IMR-90 (cell line): ENCODE measurements at regions not wholly inside any gene's neighbourhood (a gene's known extent, or its start where the extent isn't known, plus 50 kb on each side); places are given as distances from the start of the nearest gene placed in this dataset.

Experiments
- ATAC-seq: fragments of 200-7000 bp; cut with Tn5 transposase; 2 replicates; pipeline ENCODE4 v1.9.1; 2020; ENCODE audit warnings: low read depth, mild to moderate bottlenecking, moderate library complexity
- BruUV-seq: library from RNA; stranded (reverse); fragments of 400-500 nt; replicated peaks from 2 replicates; lab custom pipeline; 2021; lab: Mats Ljungman, UMichigan
- CTCF ChIA-PET: fragments of 300-600 bp; formaldehyde crosslinking; extraction: SDS; loops from one replicate; lab custom pipeline; 2021; ENCODE audit warnings: antibody characterized with exemption; lab: Yijun Ruan, JAX
- POLR2A ChIA-PET: fragments of 300-600 bp; sonication (Branson Sonifier 250); formaldehyde crosslinking; loops from one replicate; lab custom pipeline; 2022; ENCODE audit warnings: antibody characterized with exemption; ENCODE audit not compliant: unreplicated experiment; lab: Charles Lee
- DNase-seq: peaks from one replicate; pipeline ENCODE4 v3.0.0; 2013
- H2AFZ ChIP-seq: replicated peaks from 2 replicates; pipeline ENCODE3; 2013; ENCODE audit warnings: low read length, mild to moderate bottlenecking; ENCODE audit not compliant: poor library complexity
- H2AK5ac ChIP-seq: 2 replicates; pipeline ENCODE4 v1.6.1; 2013; ENCODE audit warnings: low read depth, low read length, inconsistent platforms
- H2AK9ac ChIP-seq: replicated peaks from 2 replicates; pipeline ENCODE3; 2013; ENCODE audit warnings: mild to moderate bottlenecking, low read depth, low read length, moderate library complexity; ENCODE audit not compliant: poor library complexity
- H2BK120ac ChIP-seq: 2 replicates; pipeline ENCODE4 v1.6.1; 2013; ENCODE audit warnings: low read depth, low read length, inconsistent platforms
- H2BK15ac ChIP-seq: 3 replicates; pipeline ENCODE4 v1.6.1; 2013; ENCODE audit warnings: low read depth, low read length, inconsistent platforms
- H2BK20ac ChIP-seq: 2 replicates; pipeline ENCODE4 v1.6.1; 2013; ENCODE audit warnings: low read depth, mild to moderate bottlenecking, inconsistent platforms, low read length, moderate library complexity
- H2BK5ac ChIP-seq: 2 replicates; pipeline ENCODE4 v1.6.1; 2013; ENCODE audit warnings: mild to moderate bottlenecking, low read depth, low read length, inconsistent platforms; ENCODE audit not compliant: poor library complexity, severe bottlenecking
- H3K14ac ChIP-seq: replicated peaks from 2 replicates; pipeline ENCODE4 v1.6.1; 2013; ENCODE audit warnings: low read depth, low read length, inconsistent platforms
- H3K18ac ChIP-seq: 2 replicates; pipeline ENCODE4 v1.6.1; 2013; ENCODE audit warnings: low read depth, low read length, control low read depth
- H3K23ac ChIP-seq: 2 replicates; pipeline ENCODE4 v1.6.1; 2013; ENCODE audit warnings: low read depth, low read length, inconsistent platforms
- H3K27ac ChIP-seq: 2 replicates; pipeline ENCODE4 v1.5.1; 2013; ENCODE audit warnings: mild to moderate bottlenecking, control low read depth, low read length; ENCODE audit not compliant: insufficient read depth
- H3K27me3 ChIP-seq: 2 replicates; pipeline ENCODE4 v1.6.1; 2013; ENCODE audit warnings: low read length; ENCODE audit not compliant: control insufficient read depth, insufficient read depth
- H3K36me3 ChIP-seq: 2 replicates; pipeline ENCODE4 v1.6.1; 2013; ENCODE audit warnings: low read length, mixed read lengths; ENCODE audit not compliant: control insufficient read depth, insufficient read depth
- H3K4ac ChIP-seq: 2 replicates; pipeline ENCODE4 v1.6.1; 2013; ENCODE audit warnings: low read depth, low read length, inconsistent platforms
- H3K4me1 ChIP-seq: 2 replicates; pipeline ENCODE4 v1.6.1; 2013; ENCODE audit warnings: low read length, mixed read lengths; ENCODE audit not compliant: control insufficient read depth, insufficient read depth
- H3K4me2 ChIP-seq: 2 replicates; pipeline ENCODE4 v1.6.1; 2013; ENCODE audit warnings: low read depth, mild to moderate bottlenecking, control low read depth, low read length, moderate library complexity
- H3K4me3 ChIP-seq: 2 replicates; pipeline ENCODE4 v1.5.1; 2013; ENCODE audit warnings: low read depth, mild to moderate bottlenecking, control low read depth, low read length, moderate library complexity; ENCODE audit not compliant: insufficient read depth
- H3K56ac ChIP-seq: 2 replicates; pipeline ENCODE4 v1.6.1; 2013; ENCODE audit warnings: low read length, inconsistent platforms; ENCODE audit not compliant: insufficient read depth; ENCODE audit errors: extremely low read depth
- H3K79me1 ChIP-seq, 2 experiments: 2 replicates each; pipeline ENCODE4 v1.6.1; 2013; ENCODE audit warnings: low read length in 2 of 2, inconsistent platforms in 1 of 2, low read depth in 1 of 2
- H3K9ac ChIP-seq: 2 replicates; pipeline ENCODE4 v1.6.1; 2013; ENCODE audit warnings: low read depth, low read length, control low read depth
- H3K9me1 ChIP-seq: 2 replicates; pipeline ENCODE4 v1.6.1; 2013; ENCODE audit warnings: low read length, inconsistent platforms; ENCODE audit not compliant: insufficient read depth
- H3K9me3 ChIP-seq: 2 replicates; pipeline ENCODE4 v1.6.1; 2013; ENCODE audit warnings: low read length; ENCODE audit not compliant: control insufficient read depth, insufficient read depth
- H4K20me1 ChIP-seq: 2 replicates; pipeline ENCODE4 v1.6.1; 2013; ENCODE audit warnings: low read length, inconsistent platforms; ENCODE audit not compliant: insufficient read depth
- H4K5ac ChIP-seq: 2 replicates; pipeline ENCODE4 v1.6.1; 2013; ENCODE audit warnings: mild to moderate bottlenecking, low read depth, low read length, control low read depth
- H4K8ac ChIP-seq, 2 experiments: 2 replicates each; pipeline ENCODE4 v1.6.1; 2013; ENCODE audit warnings: low read depth in 2 of 2, low read length in 2 of 2, control low read depth in 1 of 2, inconsistent platforms in 1 of 2
- H4K91ac ChIP-seq: 2 replicates; pipeline ENCODE4 v1.6.1; 2013; ENCODE audit warnings: low read depth, low read length, inconsistent platforms; ENCODE audit not compliant: insufficient read depth
- CHD1 ChIP-seq: IDR thresholded peaks from 2 replicates; pipeline ENCODE4 v1.6.1; 2012; ENCODE audit warnings: low read depth, low read length, improper control_type of control experiment
- WGBS, 2 experiments: methylation state at CpG; one replicate each; pipeline versions ENCODE4 v1.1.5 to v1.1.7; 2013; ENCODE audit warnings: missing lambda C conversion rate in 2 of 2; ENCODE audit not compliant: insufficient read length in 1 of 2; ENCODE audit errors: extremely low coverage in 2 of 2; 5-methylcytosine and 5-hydroxymethylcytosine counted together
- dilution Hi-C: fragments of 300-500 bp; cut with HindIII; formaldehyde crosslinking; loops from one replicate; pipeline ENCODE4 v1.14.3; 2018; ENCODE audit warnings: low sequenced_read_pairs; ENCODE audit not compliant: unreplicated experiment
- in situ Hi-C: fragments of 300-500 bp; cut with MboI; formaldehyde crosslinking; loops from 3 replicates; pipeline ENCODE4 v1.14.3; 2019; ENCODE audit warnings: low sequenced_read_pairs, inconsistent platforms, mixed read lengths
- intact Hi-C: fragments of 100-400 bp; cut with micrococcal nuclease; formaldehyde crosslinking; loops from 2 replicates; pipeline ENCODE4 v1.10.0; 2022

GRCh38 chr1:14110040-14110439 lies 410.1 kb downstream of the PRDM2 start:
- no peak overlapping the region for H3K23ac ChIP-seq
- H3K4me3 ChIP-seq: no peak overlapping the region
- no peak overlapping the region for H3K27ac ChIP-seq
- no peak overlapping the region for H2BK120ac ChIP-seq
- no peak overlapping the region for H4K8ac ChIP-seq
- no peak overlapping the region for H2BK5ac ChIP-seq
- dilution Hi-C loops (no loop called here), in situ Hi-C loops (no loop called here), intact Hi-C loops (loop anchor here (5.0 kb wide), 1 partner anchor 937 kb away; no protein-coding TSS in a partner anchor)
- no peak overlapping the region for H3K18ac ChIP-seq
- peaks cover 13% of the 10 kb centered on the region for H3K9me3 ChIP-seq
- ChIA-PET POLR2A (no interaction called here), CTCF (no interaction called here)
- H4K5ac ChIP-seq: no peak overlapping the region
- no TSS peak for BruUV-seq
- no peak overlapping the region for H3K14ac ChIP-seq
- H4K20me1 ChIP-seq: no peaks in the 10 kb centered on the region
- no peak overlapping the region for H3K4me2 ChIP-seq
- H2BK20ac ChIP-seq: no peak overlapping the region
- H3K79me1 ChIP-seq: no peaks in the 10 kb centered on the region
- H3K9ac ChIP-seq: no peak overlapping the region
- H3K56ac ChIP-seq: no peak overlapping the region
- no peak overlapping the region for H2AK5ac ChIP-seq
- H4K91ac ChIP-seq: no peak overlapping the region
- H2BK15ac ChIP-seq: no peak overlapping the region
- no peaks in the 10 kb centered on the region for H3K27me3 ChIP-seq
- no peaks in the 10 kb centered on the region for H3K36me3 ChIP-seq
- H3K9me1 ChIP-seq: no peaks in the 10 kb centered on the region
- H3K4me1 ChIP-seq: no peaks in the 10 kb centered on the region
- no peak for TF ChIP-seq CHD1
- no peak overlapping the region for H3K4ac ChIP-seq
- WGBS, 2 experiments: no CpG with 5 or more reads among the region's 2 CpGs
- DNase-seq (no peak), ATAC-seq (no peak)
- no peak overlapping the region for H2AK9ac ChIP-seq
- H2AFZ ChIP-seq: no peak overlapping the region
